HG03354 (cell line): ENCODE measurements at regions not wholly inside any gene's neighbourhood (a gene's known extent, or its start where the extent isn't known, plus 50 kb on each side); places are given as distances from the start of the nearest gene placed in this dataset.
"Not testable (repeated sequence)": the region's sequence is repeated elsewhere in the genome, so short reads cannot be mapped to it uniquely, and the experiment has no call there.

Experiments
- ATAC-seq: cut with Tn5 transposase; IDR thresholded peaks from one replicate; pipeline ENCODE4 v1.9.1; 2021; ENCODE audit warnings: mild to moderate bottlenecking; ENCODE audit not compliant: unreplicated experiment, poor library complexity, severe bottlenecking

GRCh38 chr7:101679653-101680173 lies 50.6 kb upstream of the MYL10 start:
- not testable (repeated sequence) for ATAC-seq

- no peak for ATAC-seq
These were observed 51.5 kb upstream of the MYL10 start for GRCh38 chr7:101680406-101681145.

GRCh38 chr7:101681170-101682007 lies 52.3 kb upstream of the MYL10 start:
- ATAC-seq, result no peak

- no peak for ATAC-seq
These were observed 55.9 kb upstream of the MYL10 start for GRCh38 chr7:101684983-101685330.

GRCh38 chr7:101686030-101686429 lies 56.9 kb upstream of the MYL10 start:
- ATAC-seq, result no peak

GRCh38 chr7:101687081-101687480 lies 58.0 kb upstream of the MYL10 start:
- no peak for ATAC-seq

GRCh38 chr7:101687791-101688182 lies 58.7 kb upstream of the MYL10 start:
- no peak for ATAC-seq

GRCh38 chr7:101688183-101688831 lies 59.2 kb upstream of the MYL10 start:
- peak; percentile 79 for ATAC-seq

GRCh38 chr7:101688995-101689907 lies 60.2 kb upstream of the MYL10 start:
- no peak for ATAC-seq

- ATAC-seq, result no peak
These were observed 61.0 kb upstream of the MYL10 start for GRCh38 chr7:101690061-101690460.

- ATAC-seq, result peak; percentile 54
These were observed 62.8 kb upstream of the MYL10 start for GRCh38 chr7:101691822-101692384.

- no peak for ATAC-seq
These were observed 64.5 kb upstream of the MYL10 start for GRCh38 chr7:101693498-101694091.

GRCh38 chr7:101698964-101699363 lies 69.9 kb upstream of the MYL10 start:
- ATAC-seq, result no peak

GRCh38 chr7:101699399-101699798 lies 70.3 kb upstream of the MYL10 start:
- ATAC-seq, result no peak

GRCh38 chr7:101699881-101700823 lies 71.1 kb upstream of the MYL10 start:
- ATAC-seq, result no peak

GRCh38 chr7:101701153-101701794 lies 72.2 kb upstream of the MYL10 start:
- ATAC-seq, result no peak

GRCh38 chr7:101702362-101702850 lies 73.3 kb upstream of the MYL10 start:
- ATAC-seq, result no peak
